ENCODE measurements at regions not wholly inside any gene's neighbourhood (a gene's known extent, or its start where the extent isn't known, plus 50 kb on each side); places are given as distances from the start of the nearest gene placed in this dataset.

DNA sequence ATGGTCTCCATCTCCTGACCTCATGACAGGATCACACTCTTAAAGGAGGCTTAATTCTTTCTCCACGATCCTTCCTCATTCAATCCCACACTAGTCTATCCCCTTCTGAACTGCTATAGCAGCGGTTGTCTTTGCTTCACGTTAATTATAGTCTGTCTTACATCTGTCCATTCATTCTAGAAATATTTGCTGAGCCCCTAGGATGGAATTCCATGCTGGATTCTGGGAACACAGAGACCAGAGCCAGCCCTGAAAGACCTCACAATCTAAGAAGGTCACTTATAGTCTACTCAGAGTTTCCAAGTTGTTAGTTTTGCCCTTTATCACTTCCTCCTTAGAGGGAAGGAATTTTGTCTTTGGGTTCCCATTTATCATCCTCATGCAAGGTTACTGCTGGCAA is 193.5 kb downstream of the GAS1 start (continued):
- TF ChIP-seq, protein P1, sequence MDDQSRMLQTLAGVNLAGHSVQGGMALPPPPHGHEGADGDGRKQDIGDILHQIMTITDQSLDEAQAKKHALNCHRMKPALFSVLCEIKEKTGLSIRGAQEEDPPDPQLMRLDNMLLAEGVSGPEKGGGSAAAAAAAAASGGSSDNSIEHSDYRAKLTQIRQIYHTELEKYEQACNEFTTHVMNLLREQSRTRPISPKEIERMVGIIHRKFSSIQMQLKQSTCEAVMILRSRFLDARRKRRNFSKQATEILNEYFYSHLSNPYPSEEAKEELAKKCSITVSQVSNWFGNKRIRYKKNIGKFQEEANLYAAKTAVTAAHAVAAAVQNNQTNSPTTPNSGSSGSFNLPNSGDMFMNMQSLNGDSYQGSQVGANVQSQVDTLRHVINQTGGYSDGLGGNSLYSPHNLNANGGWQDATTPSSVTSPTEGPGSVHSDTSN (IDR thresholded peaks at IDR 0.05) = no peak
- TF ChIP-seq RCOR1 (IDR thresholded peaks at IDR 0.05; ENCODE audit: low read length) (no peak), POLR2AphosphoS5 (IDR thresholded peaks at IDR 0.05; ENCODE audit: low read depth, low read length) (no peak), MEF2A (IDR thresholded peaks at IDR 0.05; ENCODE audit: borderline replicate concordance, low read depth) (no peak), TEAD4 (IDR thresholded peaks at IDR 0.05; ENCODE audit: borderline replicate concordance, insufficient read depth) (no peak), FOXM1 (IDR thresholded peaks at IDR 0.05; ENCODE audit: low read depth) (no peak), TAF1 (IDR thresholded peaks at IDR 0.05; ENCODE audit: borderline replicate concordance, low read depth, low read length) (no peak), FOSL2 (IDR thresholded peaks at IDR 0.05; ENCODE audit: borderline replicate concordance, low read depth) (no peak), RAD21 (IDR thresholded peaks at IDR 0.05; ENCODE audit: low read length) (no peak)
- TF ChIP-seq, protein P2, sequence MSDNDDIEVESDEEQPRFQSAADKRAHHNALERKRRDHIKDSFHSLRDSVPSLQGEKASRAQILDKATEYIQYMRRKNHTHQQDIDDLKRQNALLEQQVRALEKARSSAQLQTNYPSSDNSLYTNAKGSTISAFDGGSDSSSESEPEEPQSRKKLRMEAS (IDR thresholded peaks at IDR 0.05; ENCODE audit: low read depth) = no peak
- TF ChIP-seq, protein P3, sequence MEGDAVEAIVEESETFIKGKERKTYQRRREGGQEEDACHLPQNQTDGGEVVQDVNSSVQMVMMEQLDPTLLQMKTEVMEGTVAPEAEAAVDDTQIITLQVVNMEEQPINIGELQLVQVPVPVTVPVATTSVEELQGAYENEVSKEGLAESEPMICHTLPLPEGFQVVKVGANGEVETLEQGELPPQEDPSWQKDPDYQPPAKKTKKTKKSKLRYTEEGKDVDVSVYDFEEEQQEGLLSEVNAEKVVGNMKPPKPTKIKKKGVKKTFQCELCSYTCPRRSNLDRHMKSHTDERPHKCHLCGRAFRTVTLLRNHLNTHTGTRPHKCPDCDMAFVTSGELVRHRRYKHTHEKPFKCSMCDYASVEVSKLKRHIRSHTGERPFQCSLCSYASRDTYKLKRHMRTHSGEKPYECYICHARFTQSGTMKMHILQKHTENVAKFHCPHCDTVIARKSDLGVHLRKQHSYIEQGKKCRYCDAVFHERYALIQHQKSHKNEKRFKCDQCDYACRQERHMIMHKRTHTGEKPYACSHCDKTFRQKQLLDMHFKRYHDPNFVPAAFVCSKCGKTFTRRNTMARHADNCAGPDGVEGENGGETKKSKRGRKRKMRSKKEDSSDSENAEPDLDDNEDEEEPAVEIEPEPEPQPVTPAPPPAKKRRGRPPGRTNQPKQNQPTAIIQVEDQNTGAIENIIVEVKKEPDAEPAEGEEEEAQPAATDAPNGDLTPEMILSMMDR (IDR thresholded peaks at IDR 0.05) = no peak
- TF ChIP-seq, protein P4, sequence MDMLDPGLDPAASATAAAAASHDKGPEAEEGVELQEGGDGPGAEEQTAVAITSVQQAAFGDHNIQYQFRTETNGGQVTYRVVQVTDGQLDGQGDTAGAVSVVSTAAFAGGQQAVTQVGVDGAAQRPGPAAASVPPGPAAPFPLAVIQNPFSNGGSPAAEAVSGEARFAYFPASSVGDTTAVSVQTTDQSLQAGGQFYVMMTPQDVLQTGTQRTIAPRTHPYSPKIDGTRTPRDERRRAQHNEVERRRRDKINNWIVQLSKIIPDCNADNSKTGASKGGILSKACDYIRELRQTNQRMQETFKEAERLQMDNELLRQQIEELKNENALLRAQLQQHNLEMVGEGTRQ (IDR thresholded peaks at IDR 0.05; ENCODE audit: borderline replicate concordance, low read depth, low read length) = no peak
- TF ChIP-seq, protein P5, sequence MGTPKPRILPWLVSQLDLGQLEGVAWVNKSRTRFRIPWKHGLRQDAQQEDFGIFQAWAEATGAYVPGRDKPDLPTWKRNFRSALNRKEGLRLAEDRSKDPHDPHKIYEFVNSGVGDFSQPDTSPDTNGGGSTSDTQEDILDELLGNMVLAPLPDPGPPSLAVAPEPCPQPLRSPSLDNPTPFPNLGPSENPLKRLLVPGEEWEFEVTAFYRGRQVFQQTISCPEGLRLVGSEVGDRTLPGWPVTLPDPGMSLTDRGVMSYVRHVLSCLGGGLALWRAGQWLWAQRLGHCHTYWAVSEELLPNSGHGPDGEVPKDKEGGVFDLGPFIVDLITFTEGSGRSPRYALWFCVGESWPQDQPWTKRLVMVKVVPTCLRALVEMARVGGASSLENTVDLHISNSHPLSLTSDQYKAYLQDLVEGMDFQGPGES (IDR thresholded peaks at IDR 0.05; ENCODE audit: low read depth, low read length) = no peak

DNA sequence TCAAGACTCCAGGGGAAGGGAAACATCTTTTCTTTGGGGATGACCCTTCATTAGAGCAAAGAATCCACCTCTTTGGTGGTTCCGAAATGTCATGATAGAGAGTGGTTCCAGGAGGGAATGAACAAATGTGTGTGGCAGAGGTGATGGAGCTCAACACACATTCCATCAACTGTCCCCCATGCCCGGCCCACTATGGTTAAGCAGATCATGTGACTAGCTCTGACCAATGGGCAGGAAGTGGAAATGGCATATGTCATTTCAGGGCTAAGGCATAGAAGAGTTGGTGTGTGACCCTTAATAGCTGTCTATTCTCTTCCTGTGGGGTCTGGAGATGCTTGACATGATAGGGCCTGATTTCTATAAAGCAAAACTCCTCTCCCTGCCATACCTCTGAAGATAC is 194.6 kb downstream of the GAS1 start:
- Histone ChIP-seq H3K27me3 (ENCODE audit: insufficient read depth) (no peaks in the 10 kb centered on the region), H3F3A (replicated peaks; ENCODE audit: insufficient read depth) (peaks cover 5% of the 10 kb centered on the region), H2AFZ (ENCODE audit: low read depth) (no peak overlapping the region), H3K79me2 (ENCODE audit: insufficient read depth) (no peaks in the 10 kb centered on the region), H3K9me3 (no peaks in the 10 kb centered on the region), H3K9me2 (no peaks in the 10 kb centered on the region), H3K27ac (ENCODE audit: low read depth in 2 of 2, low read length in 1 of 2) (no peak overlapping the region), H3K36me3 (replicated peaks in 1 of 2; ENCODE audit: control insufficient read depth in 1 of 2, insufficient read depth in 2 of 2, low read length in 1 of 2) (no peaks in the 10 kb centered on the region), H3K4me1 (ENCODE audit: control insufficient read depth in 1 of 2, insufficient read depth in 2 of 2, low read depth in 1 of 2, low read length in 1 of 2) (peaks cover 3 to 7% of the 10 kb centered on the region in 2 experiments; a peak in 3 of 4 replicates), H3K4me2 (no peak overlapping the region), H3K4me3 (ENCODE audit: low read depth in 2 of 2, low read length in 1 of 2) (no peak overlapping the region), H4K20me1 (ENCODE audit: insufficient read depth) (no peaks in the 10 kb centered on the region), H3K9ac (no peak overlapping the region)
- CTCF ChIA-PET = no interaction called here
- 82% methylated on average over 2 of the region's 2 CpGs for WGBS (ENCODE audit: low lambda C conversion rate)
- no peak for DNase-seq
- POLR2A ChIA-PET = no interaction called here
- TF ChIP-seq, protein P5 (IDR thresholded peaks at IDR 0.05; ENCODE audit: low read depth, low read length) = no peak
- TF ChIP-seq, protein P2 (IDR thresholded peaks at IDR 0.05; ENCODE audit: low read depth) = no peak
- TF ChIP-seq RXRA (IDR thresholded peaks at IDR 0.05; ENCODE audit: borderline replicate concordance, low read depth) = no peak
- no peak for TF ChIP-seq FOXJ3 (CRISPR knock-in tag; IDR thresholded peaks at IDR 0.05)
- TF ChIP-seq CHD2 (IDR thresholded peaks at IDR 0.05; ENCODE audit: low read length, partially characterized antibody) = no peak
- TF ChIP-seq FOXM1 (IDR thresholded peaks at IDR 0.05; ENCODE audit: low read depth) = no peak
- TF ChIP-seq EZH2phosphoT487 (IDR thresholded peaks at IDR 0.05; ENCODE audit: borderline replicate concordance, low read depth) = no peak
- TF ChIP-seq, protein P6, sequence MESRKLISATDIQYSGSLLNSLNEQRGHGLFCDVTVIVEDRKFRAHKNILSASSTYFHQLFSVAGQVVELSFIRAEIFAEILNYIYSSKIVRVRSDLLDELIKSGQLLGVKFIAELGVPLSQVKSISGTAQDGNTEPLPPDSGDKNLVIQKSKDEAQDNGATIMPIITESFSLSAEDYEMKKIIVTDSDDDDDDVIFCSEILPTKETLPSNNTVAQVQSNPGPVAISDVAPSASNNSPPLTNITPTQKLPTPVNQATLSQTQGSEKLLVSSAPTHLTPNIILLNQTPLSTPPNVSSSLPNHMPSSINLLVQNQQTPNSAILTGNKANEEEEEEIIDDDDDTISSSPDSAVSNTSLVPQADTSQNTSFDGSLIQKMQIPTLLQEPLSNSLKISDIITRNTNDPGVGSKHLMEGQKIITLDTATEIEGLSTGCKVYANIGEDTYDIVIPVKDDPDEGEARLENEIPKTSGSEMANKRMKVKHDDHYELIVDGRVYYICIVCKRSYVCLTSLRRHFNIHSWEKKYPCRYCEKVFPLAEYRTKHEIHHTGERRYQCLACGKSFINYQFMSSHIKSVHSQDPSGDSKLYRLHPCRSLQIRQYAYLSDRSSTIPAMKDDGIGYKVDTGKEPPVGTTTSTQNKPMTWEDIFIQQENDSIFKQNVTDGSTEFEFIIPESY (IDR thresholded peaks at IDR 0.05; ENCODE audit: borderline replicate concordance, low read depth) = no peak
- TF ChIP-seq SMC3 (IDR thresholded peaks at IDR 0.05; ENCODE audit: low read depth, low read length) = no peak
- TF ChIP-seq POLR2AphosphoS5 (IDR thresholded peaks at IDR 0.05; ENCODE audit: low read depth, low read length) = no peak
- no peak for TF ChIP-seq GABPA (IDR thresholded peaks at IDR 0.05; ENCODE audit: low read depth)
- no peak for TF ChIP-seq RFX5 (IDR thresholded peaks at IDR 0.05; ENCODE audit: low read length)
- no peak for TF ChIP-seq MXI1 (IDR thresholded peaks at IDR 0.05; ENCODE audit: low read depth, low read length)
- no peak for TF ChIP-seq YY1 (IDR thresholded peaks at IDR 0.05; ENCODE audit: low read depth)
- TF ChIP-seq TEAD4 (IDR thresholded peaks at IDR 0.05; ENCODE audit: borderline replicate concordance, insufficient read depth) = no peak

Measured in SK-N-SH (cell line).